GM12878 (cell line): ENCODE measurements at regions not wholly inside any gene's neighbourhood (a gene's known extent, or its start where the extent isn't known, plus 50 kb on each side); places are given as distances from the start of the nearest gene placed in this dataset.

Experiments used
- ATAC-seq: fragments of 200-7000 bp; cut with Tn5 transposase; 3 replicates; pipeline ENCODE4 v1.9.1; 2020; ENCODE audit warnings: mild to moderate bottlenecking, moderate library complexity
- BruUV-seq: library from RNA; stranded (reverse); fragments of 400-500 nt; replicated peaks from 2 replicates; lab custom pipeline; 2021; lab: Mats Ljungman, UMichigan
- CTCF ChIA-PET: fragments of 300-600 bp; sonication (Branson Sonifier 250); formaldehyde crosslinking; extraction: SDS; loops from one replicate; lab custom pipeline; 2021; ENCODE audit warnings: inconsistent platforms; lab: Yijun Ruan, JAX
- POLR2A ChIA-PET: fragments of 350-600 bp; formaldehyde crosslinking; extraction: SDS; loops from one replicate; lab custom pipeline; 2021; ENCODE audit warnings: inconsistent platforms; lab: Charles Lee
- RAD21 ChIA-PET: fragments of 300-600 bp; sonication (Branson Sonifier 250); formaldehyde crosslinking; loops from one replicate; lab custom pipeline; 2023; ENCODE audit warnings: antibody characterized with exemption; ENCODE audit not compliant: unreplicated experiment; lab: Charles Lee
- SMC1A ChIA-PET: fragments of 300-600 bp; sonication (Branson Sonifier 250); formaldehyde crosslinking; loops from one replicate; lab custom pipeline; 2023; ENCODE audit not compliant: unreplicated experiment, uncharacterized antibody; lab: Charles Lee
- DNase-seq: peaks from one replicate; pipeline ENCODE4 v3.0.0-alpha.2; 2011; ENCODE audit warnings: low read depth, low spot score
- FAIRE-seq: peaks from 3 replicates; lab custom pipeline; 2011; peaks lifted over from hg19 to GRCh38; lab: Jason Lieb, UNC
- H2AFZ ChIP-seq: 2 replicates; pipeline ENCODE4 v1.6.0; 2011; ENCODE audit warnings: low read depth, low read length, control low read depth; ENCODE audit not compliant: control insufficient read depth
- H3K27ac ChIP-seq: 2 replicates; pipeline ENCODE4 v1.5.1; 2011; ENCODE audit warnings: control low read depth; ENCODE audit not compliant: control insufficient read depth, insufficient read depth
- H3K27me3 ChIP-seq, 2 experiments: replicated peaks in 1 of 2; 2 replicates each; pipeline versions ENCODE4 v1.6.0 to v1.6.1; 2011; ENCODE audit warnings: low read length in 1 of 2; ENCODE audit not compliant: control insufficient read depth in 2 of 2, insufficient read depth in 2 of 2
- H3K36me3 ChIP-seq, 2 experiments: 2 replicates each; pipeline ENCODE4 v1.5.1; 2011; ENCODE audit warnings: low read length in 1 of 2; ENCODE audit not compliant: control insufficient read depth in 2 of 2, insufficient read depth in 2 of 2
- H3K4me1 ChIP-seq: 2 replicates; pipeline ENCODE4 v1.6.1; 2011; ENCODE audit warnings: mild to moderate bottlenecking, low read length, moderate library complexity, mixed read lengths; ENCODE audit not compliant: control insufficient read depth, insufficient read depth
- H3K4me2 ChIP-seq: 2 replicates; pipeline ENCODE4 v1.6.0; 2011; ENCODE audit warnings: control low read depth; ENCODE audit not compliant: control insufficient read depth, insufficient read depth
- H3K4me3 ChIP-seq: fragments of 200-600 bp; sonication (generic); 2 replicates; pipeline ENCODE4 v1.5.1; 2016
- H3K79me2 ChIP-seq: 2 replicates; pipeline ENCODE4 v1.6.0; 2011; ENCODE audit warnings: low read length; ENCODE audit not compliant: control insufficient read depth, insufficient read depth
- H3K9ac ChIP-seq: 2 replicates; pipeline ENCODE4 v1.8.0; 2011; ENCODE audit warnings: low read length, control low read depth, mixed read lengths; ENCODE audit not compliant: control insufficient read depth, insufficient read depth
- H3K9me3 ChIP-seq: replicated peaks from 3 replicates; pipeline ENCODE4 v1.5.1; 2011; ENCODE audit warnings: mild to moderate bottlenecking, low read length; ENCODE audit not compliant: control insufficient read depth, insufficient read depth
- H4K20me1 ChIP-seq: 2 replicates; pipeline ENCODE4 v1.6.0; 2011; ENCODE audit not compliant: control insufficient read depth, insufficient read depth
- CEBPB ChIP-seq, 2 experiments: fragments of 150-350 bp in 1 of 2; IDR thresholded peaks; 2 replicates each; pipeline ENCODE4 v1.6.1; 2012 to 2014; ENCODE audit warnings: low read depth in 2 of 2, low read length in 2 of 2, borderline replicate concordance in 1 of 2, inconsistent platforms in 1 of 2
- CTCF ChIP-seq, 3 experiments: IDR thresholded peaks in 2 of 3; conservative IDR thresholded peaks in 1 of 3; 2 replicates each; pipeline ENCODE4 v1.5.1; 2011; ENCODE audit warnings: low read depth in 3 of 3, low read length in 3 of 3, mild to moderate bottlenecking in 3 of 3, control low read depth in 2 of 3, moderate library complexity in 2 of 3, inconsistent platforms in 1 of 3, mixed read lengths in 1 of 3; ENCODE audit not compliant: control insufficient read depth in 2 of 3, insufficient read depth in 1 of 3; ENCODE audit errors: extremely low read depth in 1 of 3
- GATAD2B ChIP-seq: fragments of 450-650 bp; conservative IDR thresholded peaks from 2 replicates; pipeline ENCODE4 v1.6.1; 2017; ENCODE audit warnings: low read depth, mild to moderate bottlenecking, moderate library complexity
- IKZF1 ChIP-seq: fragments of 450-650 bp; conservative IDR thresholded peaks from 2 replicates; pipeline ENCODE4 v1.6.1; 2017; ENCODE audit warnings: antibody characterized with exemption, mild to moderate bottlenecking
- IKZF2 ChIP-seq, 2 experiments: fragments of 450-650 bp; IDR thresholded peaks; 2 replicates each; pipeline ENCODE4 v1.6.1; 2017; ENCODE audit warnings: mild to moderate bottlenecking in 2 of 2, moderate library complexity in 2 of 2
- IRF4 ChIP-seq: IDR thresholded peaks from 2 replicates; pipeline ENCODE4 v1.6.1; 2011; ENCODE audit warnings: low read depth, low read length
- MTA2 ChIP-seq: fragments of 450-650 bp; IDR thresholded peaks from 2 replicates; pipeline ENCODE4 v1.6.1; 2016; ENCODE audit warnings: low read depth, mild to moderate bottlenecking, moderate library complexity
- MTA3 ChIP-seq: IDR thresholded peaks from 2 replicates; pipeline ENCODE4 v1.6.1; 2012; ENCODE audit warnings: low read length, inconsistent platforms, borderline replicate concordance
- MYB ChIP-seq: fragments of 150-350 bp; IDR thresholded peaks from 2 replicates; pipeline ENCODE4 v1.6.1; 2014; ENCODE audit warnings: mild to moderate bottlenecking, low read depth, low read length, borderline replicate concordance
- SPI1 ChIP-seq: IDR thresholded peaks from 2 replicates; pipeline ENCODE4 v1.6.1; 2011; ENCODE audit warnings: low read depth, mild to moderate bottlenecking, low read length, moderate library complexity, borderline replicate concordance; ENCODE audit not compliant: insufficient read depth
- WGBS: methylation state at CpG from one replicate; pipeline ENCODE4 v1.1.6; 2016; ENCODE audit warnings: low lambda C conversion rate; ENCODE audit not compliant: insufficient replicate concordance, insufficient coverage; ENCODE audit errors: missing lambda C conversion rate; 5-methylcytosine and 5-hydroxymethylcytosine counted together
- in situ Hi-C: fragments of 300-500 bp; cut with MboI; formaldehyde crosslinking; loops from 9 replicates; pipeline ENCODE4 v1.14.3; 2018; ENCODE audit warnings: mixed read lengths
- intact Hi-C: fragments of 100-400 bp; cut with micrococcal nuclease; formaldehyde crosslinking; loops from one replicate; pipeline ENCODE4 v1.14.2; 2022; ENCODE audit not compliant: unreplicated experiment

- in situ Hi-C loops (no loop called here), intact Hi-C loops (loop anchor here (5.0 to 10.0 kb wide), 3 partner anchors 148 to 786 kb away; no protein-coding TSS in a partner anchor)
- no peak for FAIRE-seq
- no peak for ATAC-seq
- no peaks in the 10 kb centered on the region for H4K20me1 ChIP-seq
- RAD21 ChIA-PET = interaction anchor here (1.7 to 6.1 kb wide), 2 partner anchors 91 to 94 kb away, joined by 6 to 118 read pairs; no protein-coding TSS in a partner anchor
- H3K27me3 ChIP-seq = no peaks in the 10 kb centered on the region; a peak in 1 of 4 replicates
- H3K79me2 ChIP-seq = no peaks in the 10 kb centered on the region
- TF ChIP-seq IKZF1 (no peak), SPI1 (no peak), IKZF2 (IDR thresholded peaks at IDR 0.05) (no peak), MTA3 (no peak), IRF4 (no peak), MTA2 (no peak), CEBPB (IDR thresholded peaks at IDR 0.05; ENCODE audit: borderline replicate concordance in 1 of 2, low read depth in 2 of 2, low read length in 2 of 2) (no peak), MYB (no peak), GATAD2B (no peak), CTCF (IDR thresholded peaks at IDR 0.05 in 2 of 3, conservative IDR thresholded peaks at IDR 0.05 in 1 of 3; ENCODE audit: control insufficient read depth in 2 of 3, extremely low read depth in 1 of 3, insufficient read depth in 1 of 3, low read depth in 3 of 3, low read length in 3 of 3) (no peak)
- TF ChIP-seq, all 136 proteins: peak for 0
- 0 out of 2 replicates have a peak, but pooled peaks cover 3% of the 10 kb centered on the region for H3K4me1 ChIP-seq
- H3K27ac ChIP-seq = no peak overlapping the region
- BruUV-seq = no TSS peak
- H3K4me2 ChIP-seq = no peak overlapping the region
- CTCF ChIA-PET = interaction anchor here (9.8 kb wide), 1 partner anchor 94 kb away, joined by 305 read pairs; no protein-coding TSS in a partner anchor
- no peaks in the 10 kb centered on the region for H3K36me3 ChIP-seq
- WGBS = 63% methylated on average over 3 of the region's 3 CpGs
- POLR2A ChIA-PET = no interaction called here
- H3K9ac ChIP-seq = no peak overlapping the region
- H2AFZ ChIP-seq = no peak overlapping the region
- no peak overlapping the region for H3K4me3 ChIP-seq
- H3K9me3 ChIP-seq = no peaks in the 10 kb centered on the region
- DNase-seq = no peak
- SMC1A ChIA-PET = interaction anchor here (1.1 to 10.7 kb wide), 3 partner anchors 94 to 295 kb away, joined by 3 to 228 read pairs (median 3); no protein-coding TSS in a partner anchor
These were observed 209.5 kb upstream of the LNX1 start for GRCh38 chr4:53800741-53801140.
